GM23338 (cell line): ENCODE measurements at regions not wholly inside any gene's neighbourhood (a gene's known extent, or its start where the extent isn't known, plus 50 kb on each side); places are given as distances from the start of the nearest gene placed in this dataset.

Experiments
- ATAC-seq: fragments of 200-7000 bp; cut with Tn5 transposase; 3 replicates; pipeline ENCODE4 v1.9.1; 2020
- DNase-seq: peaks from one replicate; pipeline ENCODE4 v3.0.0-alpha.2; 2015; ENCODE audit warnings: low spot score
- H2AFZ ChIP-seq: fragments of 200-600 bp; sonication (generic); 2 replicates; pipeline ENCODE4 v1.8.0; 2016; ENCODE audit warnings: antibody characterized with exemption, mild to moderate bottlenecking, moderate library complexity
- H3F3A ChIP-seq: fragments of 200-600 bp; sonication (generic); replicated peaks from 2 replicates; pipeline ENCODE4 v1.8.0; 2017; ENCODE audit warnings: antibody characterized with exemption, mixed run types, low read depth
- H3K27ac ChIP-seq: fragments of 200-600 bp; sonication (generic); 2 replicates; pipeline ENCODE4 v1.6.1; 2016; ENCODE audit warnings: low read depth
- H3K27me3 ChIP-seq: fragments of 200-600 bp; sonication (generic); 2 replicates; pipeline ENCODE4 v1.8.0; 2016; ENCODE audit warnings: mild to moderate bottlenecking, mixed run types, moderate library complexity; ENCODE audit not compliant: insufficient read depth
- H3K36me3 ChIP-seq: fragments of 200-600 bp; sonication (generic); 2 replicates; pipeline ENCODE4 v1.8.0; 2016; ENCODE audit warnings: mild to moderate bottlenecking; ENCODE audit not compliant: insufficient read depth
- H3K4me1 ChIP-seq: fragments of 200-600 bp; sonication (generic); 2 replicates; pipeline ENCODE4 v1.8.0; 2016; ENCODE audit warnings: mild to moderate bottlenecking, moderate library complexity; ENCODE audit not compliant: insufficient read depth
- H3K4me2 ChIP-seq: fragments of 200-600 bp; sonication (generic); 2 replicates; pipeline ENCODE4 v1.7.1; 2017; ENCODE audit warnings: mixed run types
- H3K4me3 ChIP-seq: fragments of 200-600 bp; sonication (generic); 2 replicates; pipeline ENCODE4 v1.6.1; 2016; ENCODE audit warnings: mixed run types
- H3K79me2 ChIP-seq: fragments of 200-600 bp; sonication (generic); replicated peaks from 2 replicates; pipeline ENCODE4 v1.8.0; 2017; ENCODE audit warnings: mild to moderate bottlenecking; ENCODE audit not compliant: insufficient read depth
- H3K9me2 ChIP-seq: fragments of 200-600 bp; sonication (generic); 2 replicates; pipeline ENCODE4 v1.8.0; 2017; ENCODE audit not compliant: insufficient read depth
- H4K20me1 ChIP-seq: fragments of 200-600 bp; sonication (generic); replicated peaks from 2 replicates; pipeline ENCODE4 v1.8.0; 2017; ENCODE audit warnings: mild to moderate bottlenecking; ENCODE audit not compliant: insufficient read depth
- H3K27ac Mint-ChIP-seq: 2 replicates; pipeline ENCODE4 v1.8.0; 2020; ENCODE audit warnings: inconsistent platforms, mild to moderate bottlenecking, moderate library complexity, mixed read lengths
- H3K27me3 Mint-ChIP-seq: 3 replicates; pipeline ENCODE4 v1.8.0; 2022; ENCODE audit warnings: low read depth, mild to moderate bottlenecking, moderate library complexity, mixed read lengths, inconsistent platforms; ENCODE audit not compliant: insufficient read depth, poor library complexity
- H3K36me3 Mint-ChIP-seq: 3 replicates; pipeline ENCODE4 v1.8.0; 2021; ENCODE audit warnings: low read depth, mild to moderate bottlenecking, inconsistent platforms, moderate library complexity, mixed read lengths
- H3K4me1 Mint-ChIP-seq: 3 replicates; pipeline ENCODE4 v1.8.0; 2020; ENCODE audit warnings: mild to moderate bottlenecking, inconsistent platforms, mixed read lengths
- H3K4me3 Mint-ChIP-seq: 3 replicates; pipeline ENCODE4 v1.8.0; 2021; ENCODE audit warnings: moderate library complexity, mild to moderate bottlenecking, inconsistent platforms, mixed read lengths
- H3K9me3 Mint-ChIP-seq: 3 replicates; pipeline ENCODE4 v1.8.0; 2020; ENCODE audit warnings: moderate library complexity, mild to moderate bottlenecking, inconsistent platforms, mixed read lengths
- ZNF114 ChIP-seq: fragments of 250-450 bp; sonication (Bioruptor Pico); IDR thresholded peaks from 2 replicates; pipeline ENCODE4 v1.5.0; 2020; ENCODE audit warnings: mild to moderate bottlenecking, moderate library complexity
- TF ChIP-seq, protein P1 (sequence below): IDR thresholded peaks from one replicate; pipeline ENCODE4 v1.6.1; 2018; ENCODE audit warnings: antibody characterized with exemption; ENCODE audit not compliant: unreplicated experiment
- TF ChIP-seq, protein P2 (sequence below): fragments of 250-450 bp; sonication (Bioruptor Pico); IDR thresholded peaks from 2 replicates; pipeline ENCODE4 v1.5.0; 2020; ENCODE audit warnings: mild to moderate bottlenecking, moderate library complexity
- TF ChIP-seq, protein P3 (sequence below): IDR thresholded peaks from 2 replicates; pipeline ENCODE4 v1.6.1; 2016; ENCODE audit warnings: antibody characterized with exemption

DNA sequence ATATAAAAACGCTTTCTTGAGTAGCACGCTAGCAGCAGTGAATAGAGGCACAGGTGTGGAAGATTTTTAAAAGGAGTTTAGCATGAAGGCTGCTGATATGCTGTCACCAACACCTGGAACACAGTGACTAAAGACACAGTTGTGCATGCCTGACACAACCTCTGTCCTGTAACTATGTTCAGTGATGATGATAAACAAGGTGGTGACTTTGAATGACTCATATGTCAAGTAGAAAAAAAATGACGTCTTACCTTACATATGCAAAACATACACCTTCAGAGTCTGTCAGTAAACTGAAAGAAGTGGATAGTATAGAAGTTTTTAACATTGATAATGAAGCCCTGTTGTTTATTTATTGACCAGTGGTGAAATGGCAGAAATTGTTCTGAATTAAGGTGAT is 66.2 kb upstream of the ADCY2 start:
- peaks cover 29% of the 10 kb centered on the region for H3K4me1 ChIP-seq
- ATAC-seq, result no peak
- Mint-ChIP-seq H3K4me1 (peaks cover 31% of the 10 kb centered on the region), H3K4me3 (no peak overlapping the region), H3K36me3 (peaks cover 4% of the 10 kb centered on the region), H3K9me3 (peaks cover 3% of the 10 kb centered on the region; the same call in 2 of the 3 replicates), H3K27me3 (peaks cover 1% of the 10 kb centered on the region), H3K27ac (no peak overlapping the region)
- no peaks in the 10 kb centered on the region for H3K36me3 ChIP-seq
- no peaks in the 10 kb centered on the region for H3F3A ChIP-seq
- TF ChIP-seq, protein P1, sequence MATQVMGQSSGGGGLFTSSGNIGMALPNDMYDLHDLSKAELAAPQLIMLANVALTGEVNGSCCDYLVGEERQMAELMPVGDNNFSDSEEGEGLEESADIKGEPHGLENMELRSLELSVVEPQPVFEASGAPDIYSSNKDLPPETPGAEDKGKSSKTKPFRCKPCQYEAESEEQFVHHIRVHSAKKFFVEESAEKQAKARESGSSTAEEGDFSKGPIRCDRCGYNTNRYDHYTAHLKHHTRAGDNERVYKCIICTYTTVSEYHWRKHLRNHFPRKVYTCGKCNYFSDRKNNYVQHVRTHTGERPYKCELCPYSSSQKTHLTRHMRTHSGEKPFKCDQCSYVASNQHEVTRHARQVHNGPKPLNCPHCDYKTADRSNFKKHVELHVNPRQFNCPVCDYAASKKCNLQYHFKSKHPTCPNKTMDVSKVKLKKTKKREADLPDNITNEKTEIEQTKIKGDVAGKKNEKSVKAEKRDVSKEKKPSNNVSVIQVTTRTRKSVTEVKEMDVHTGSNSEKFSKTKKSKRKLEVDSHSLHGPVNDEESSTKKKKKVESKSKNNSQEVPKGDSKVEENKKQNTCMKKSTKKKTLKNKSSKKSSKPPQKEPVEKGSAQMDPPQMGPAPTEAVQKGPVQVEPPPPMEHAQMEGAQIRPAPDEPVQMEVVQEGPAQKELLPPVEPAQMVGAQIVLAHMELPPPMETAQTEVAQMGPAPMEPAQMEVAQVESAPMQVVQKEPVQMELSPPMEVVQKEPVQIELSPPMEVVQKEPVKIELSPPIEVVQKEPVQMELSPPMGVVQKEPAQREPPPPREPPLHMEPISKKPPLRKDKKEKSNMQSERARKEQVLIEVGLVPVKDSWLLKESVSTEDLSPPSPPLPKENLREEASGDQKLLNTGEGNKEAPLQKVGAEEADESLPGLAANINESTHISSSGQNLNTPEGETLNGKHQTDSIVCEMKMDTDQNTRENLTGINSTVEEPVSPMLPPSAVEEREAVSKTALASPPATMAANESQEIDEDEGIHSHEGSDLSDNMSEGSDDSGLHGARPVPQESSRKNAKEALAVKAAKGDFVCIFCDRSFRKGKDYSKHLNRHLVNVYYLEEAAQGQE, result no peak
- no peaks in the 10 kb centered on the region for H4K20me1 ChIP-seq
- H3K4me3 ChIP-seq, result no peak overlapping the region
- H3K27me3 ChIP-seq, result no peaks in the 10 kb centered on the region
- peak overlapping the region; percentile 21; the same call in 1 of the 2 replicates for H3K4me2 ChIP-seq
- no peaks in the 10 kb centered on the region for H3K79me2 ChIP-seq
- no peak for DNase-seq
- H3K9me2 ChIP-seq, result peaks cover 23% of the 10 kb centered on the region
- no peak overlapping the region for H2AFZ ChIP-seq
- H3K27ac ChIP-seq, result no peak overlapping the region

DNA sequence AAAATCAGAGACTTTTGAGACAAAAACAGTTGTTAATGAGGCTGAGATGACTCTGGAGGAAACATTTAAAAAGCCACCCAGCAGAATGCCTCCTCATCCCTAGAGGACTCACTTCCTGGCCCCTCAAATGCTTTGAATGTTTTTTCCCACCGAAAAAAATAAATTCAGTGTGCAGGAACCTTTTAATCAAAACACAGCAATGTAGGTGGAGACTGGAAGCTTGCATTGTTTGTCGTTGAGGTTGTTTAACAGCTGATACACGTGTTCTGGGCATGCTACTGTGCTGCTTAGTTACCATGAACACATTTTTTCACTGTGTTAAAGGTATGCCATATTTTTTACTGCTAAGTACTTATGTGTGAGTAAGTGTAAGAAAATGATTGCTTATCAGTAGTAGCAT is 65.7 kb upstream of the ADCY2 start:
- H3K9me3 Mint-ChIP-seq, result peaks cover 7% of the 10 kb centered on the region; the same call in 2 of the 3 replicates
- H2AFZ ChIP-seq, result peak overlapping the region; percentile 38; the same call in 1 of the 2 replicates
- DNase-seq (no peak), ATAC-seq (no peak)
- peaks cover 31% of the 10 kb centered on the region for H3K4me1 Mint-ChIP-seq
- H4K20me1 ChIP-seq, result no peaks in the 10 kb centered on the region
- H3K36me3 Mint-ChIP-seq, result peaks cover 9% of the 10 kb centered on the region
- H3K9me2 ChIP-seq, result peaks cover 25% of the 10 kb centered on the region
- H3K4me2 ChIP-seq, result peak overlapping the region; percentile 21; the same call in 1 of the 2 replicates
- H3K36me3 ChIP-seq, result peaks cover 3% of the 10 kb centered on the region; the same call in 1 of the 2 replicates
- no peak for TF ChIP-seq ZNF114 (CRISPR knock-in tag)
- TF ChIP-seq, protein P2, sequence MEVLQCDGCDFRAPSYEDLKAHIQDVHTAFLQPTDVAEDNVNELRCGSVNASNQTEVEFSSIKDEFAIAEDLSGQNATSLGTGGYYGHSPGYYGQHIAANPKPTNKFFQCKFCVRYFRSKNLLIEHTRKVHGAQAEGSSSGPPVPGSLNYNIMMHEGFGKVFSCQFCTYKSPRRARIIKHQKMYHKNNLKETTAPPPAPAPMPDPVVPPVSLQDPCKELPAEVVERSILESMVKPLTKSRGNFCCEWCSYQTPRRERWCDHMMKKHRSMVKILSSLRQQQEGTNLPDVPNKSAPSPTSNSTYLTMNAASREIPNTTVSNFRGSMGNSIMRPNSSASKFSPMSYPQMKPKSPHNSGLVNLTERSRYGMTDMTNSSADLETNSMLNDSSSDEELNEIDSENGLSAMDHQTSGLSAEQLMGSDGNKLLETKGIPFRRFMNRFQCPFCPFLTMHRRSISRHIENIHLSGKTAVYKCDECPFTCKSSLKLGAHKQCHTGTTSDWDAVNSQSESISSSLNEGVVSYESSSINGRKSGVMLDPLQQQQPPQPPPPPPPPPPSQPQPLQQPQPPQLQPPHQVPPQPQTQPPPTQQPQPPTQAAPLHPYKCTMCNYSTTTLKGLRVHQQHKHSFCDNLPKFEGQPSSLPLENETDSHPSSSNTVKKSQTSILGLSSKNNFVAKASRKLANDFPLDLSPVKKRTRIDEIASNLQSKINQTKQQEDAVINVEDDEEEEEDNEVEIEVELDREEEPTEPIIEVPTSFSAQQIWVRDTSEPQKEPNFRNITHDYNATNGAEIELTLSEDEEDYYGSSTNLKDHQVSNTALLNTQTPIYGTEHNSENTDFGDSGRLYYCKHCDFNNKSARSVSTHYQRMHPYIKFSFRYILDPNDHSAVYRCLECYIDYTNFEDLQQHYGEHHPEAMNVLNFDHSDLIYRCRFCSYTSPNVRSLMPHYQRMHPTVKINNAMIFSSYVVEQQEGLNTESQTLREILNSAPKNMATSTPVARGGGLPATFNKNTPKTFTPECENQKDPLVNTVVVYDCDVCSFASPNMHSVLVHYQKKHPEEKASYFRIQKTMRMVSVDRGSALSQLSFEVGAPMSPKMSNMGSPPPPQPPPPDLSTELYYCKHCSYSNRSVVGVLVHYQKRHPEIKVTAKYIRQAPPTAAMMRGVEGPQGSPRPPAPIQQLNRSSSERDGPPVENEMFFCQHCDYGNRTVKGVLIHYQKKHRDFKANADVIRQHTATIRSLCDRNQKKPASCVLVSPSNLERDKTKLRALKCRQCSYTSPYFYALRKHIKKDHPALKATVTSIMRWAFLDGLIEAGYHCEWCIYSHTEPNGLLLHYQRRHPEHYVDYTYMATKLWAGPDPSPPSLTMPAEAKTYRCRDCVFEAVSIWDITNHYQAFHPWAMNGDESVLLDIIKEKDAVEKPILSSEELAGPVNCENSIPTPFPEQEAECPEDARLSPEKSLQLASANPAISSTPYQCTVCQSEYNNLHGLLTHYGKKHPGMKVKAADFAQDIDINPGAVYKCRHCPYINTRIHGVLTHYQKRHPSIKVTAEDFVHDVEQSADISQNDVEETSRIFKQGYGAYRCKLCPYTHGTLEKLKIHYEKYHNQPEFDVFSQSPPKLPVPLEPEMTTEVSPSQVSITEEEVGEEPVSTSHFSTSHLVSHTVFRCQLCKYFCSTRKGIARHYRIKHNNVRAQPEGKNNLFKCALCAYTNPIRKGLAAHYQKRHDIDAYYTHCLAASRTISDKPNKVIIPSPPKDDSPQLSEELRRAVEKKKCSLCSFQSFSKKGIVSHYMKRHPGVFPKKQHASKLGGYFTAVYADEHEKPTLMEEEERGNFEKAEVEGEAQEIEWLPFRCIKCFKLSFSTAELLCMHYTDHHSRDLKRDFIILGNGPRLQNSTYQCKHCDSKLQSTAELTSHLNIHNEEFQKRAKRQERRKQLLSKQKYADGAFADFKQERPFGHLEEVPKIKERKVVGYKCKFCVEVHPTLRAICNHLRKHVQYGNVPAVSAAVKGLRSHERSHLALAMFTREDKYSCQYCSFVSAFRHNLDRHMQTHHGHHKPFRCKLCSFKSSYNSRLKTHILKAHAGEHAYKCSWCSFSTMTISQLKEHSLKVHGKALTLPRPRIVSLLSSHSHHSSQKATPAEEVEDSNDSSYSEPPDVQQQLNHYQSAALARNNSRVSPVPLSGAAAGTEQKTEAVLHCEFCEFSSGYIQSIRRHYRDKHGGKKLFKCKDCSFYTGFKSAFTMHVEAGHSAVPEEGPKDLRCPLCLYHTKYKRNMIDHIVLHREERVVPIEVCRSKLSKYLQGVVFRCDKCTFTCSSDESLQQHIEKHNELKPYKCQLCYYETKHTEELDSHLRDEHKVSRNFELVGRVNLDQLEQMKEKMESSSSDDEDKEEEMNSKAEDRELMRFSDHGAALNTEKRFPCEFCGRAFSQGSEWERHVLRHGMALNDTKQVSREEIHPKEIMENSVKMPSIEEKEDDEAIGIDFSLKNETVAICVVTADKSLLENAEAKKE (CRISPR knock-in tag), result no peak
- TF ChIP-seq, protein P3, sequence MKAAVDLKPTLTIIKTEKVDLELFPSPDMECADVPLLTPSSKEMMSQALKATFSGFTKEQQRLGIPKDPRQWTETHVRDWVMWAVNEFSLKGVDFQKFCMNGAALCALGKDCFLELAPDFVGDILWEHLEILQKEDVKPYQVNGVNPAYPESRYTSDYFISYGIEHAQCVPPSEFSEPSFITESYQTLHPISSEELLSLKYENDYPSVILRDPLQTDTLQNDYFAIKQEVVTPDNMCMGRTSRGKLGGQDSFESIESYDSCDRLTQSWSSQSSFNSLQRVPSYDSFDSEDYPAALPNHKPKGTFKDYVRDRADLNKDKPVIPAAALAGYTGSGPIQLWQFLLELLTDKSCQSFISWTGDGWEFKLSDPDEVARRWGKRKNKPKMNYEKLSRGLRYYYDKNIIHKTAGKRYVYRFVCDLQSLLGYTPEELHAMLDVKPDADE, result no peak
- H3K27ac ChIP-seq, result no peak overlapping the region
- no peaks in the 10 kb centered on the region for H3K79me2 ChIP-seq
- H3K27ac Mint-ChIP-seq, result no peak overlapping the region
- no peaks in the 10 kb centered on the region for H3K27me3 ChIP-seq
- peaks cover 1% of the 10 kb centered on the region for H3K27me3 Mint-ChIP-seq
- peaks cover 29% of the 10 kb centered on the region for H3K4me1 ChIP-seq
- no peak overlapping the region for H3K4me3 Mint-ChIP-seq
- no peak overlapping the region for H3K4me3 ChIP-seq
- no peaks in the 10 kb centered on the region for H3F3A ChIP-seq
